ENCODE measurements at regions not wholly inside any gene's neighbourhood (a gene's known extent, or its start where the extent isn't known, plus 50 kb on each side); places are given as distances from the start of the nearest gene placed in this dataset.

GRCh38 chr13:73934215-73934641 is 200.0 kb downstream of the KLF12 start:
- TF ChIP-seq, protein P1, sequence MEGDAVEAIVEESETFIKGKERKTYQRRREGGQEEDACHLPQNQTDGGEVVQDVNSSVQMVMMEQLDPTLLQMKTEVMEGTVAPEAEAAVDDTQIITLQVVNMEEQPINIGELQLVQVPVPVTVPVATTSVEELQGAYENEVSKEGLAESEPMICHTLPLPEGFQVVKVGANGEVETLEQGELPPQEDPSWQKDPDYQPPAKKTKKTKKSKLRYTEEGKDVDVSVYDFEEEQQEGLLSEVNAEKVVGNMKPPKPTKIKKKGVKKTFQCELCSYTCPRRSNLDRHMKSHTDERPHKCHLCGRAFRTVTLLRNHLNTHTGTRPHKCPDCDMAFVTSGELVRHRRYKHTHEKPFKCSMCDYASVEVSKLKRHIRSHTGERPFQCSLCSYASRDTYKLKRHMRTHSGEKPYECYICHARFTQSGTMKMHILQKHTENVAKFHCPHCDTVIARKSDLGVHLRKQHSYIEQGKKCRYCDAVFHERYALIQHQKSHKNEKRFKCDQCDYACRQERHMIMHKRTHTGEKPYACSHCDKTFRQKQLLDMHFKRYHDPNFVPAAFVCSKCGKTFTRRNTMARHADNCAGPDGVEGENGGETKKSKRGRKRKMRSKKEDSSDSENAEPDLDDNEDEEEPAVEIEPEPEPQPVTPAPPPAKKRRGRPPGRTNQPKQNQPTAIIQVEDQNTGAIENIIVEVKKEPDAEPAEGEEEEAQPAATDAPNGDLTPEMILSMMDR (IDR thresholded peaks at IDR 0.05), result no peak
- no peak for TF ChIP-seq POLR2A (IDR thresholded peaks at IDR 0.05)

Measured in body of pancreas (tissue), 4 donors.